ENCODE measurements at regions not wholly inside any gene's neighbourhood (a gene's known extent, or its start where the extent isn't known, plus 50 kb on each side); places are given as distances from the start of the nearest gene placed in this dataset.

DNA sequence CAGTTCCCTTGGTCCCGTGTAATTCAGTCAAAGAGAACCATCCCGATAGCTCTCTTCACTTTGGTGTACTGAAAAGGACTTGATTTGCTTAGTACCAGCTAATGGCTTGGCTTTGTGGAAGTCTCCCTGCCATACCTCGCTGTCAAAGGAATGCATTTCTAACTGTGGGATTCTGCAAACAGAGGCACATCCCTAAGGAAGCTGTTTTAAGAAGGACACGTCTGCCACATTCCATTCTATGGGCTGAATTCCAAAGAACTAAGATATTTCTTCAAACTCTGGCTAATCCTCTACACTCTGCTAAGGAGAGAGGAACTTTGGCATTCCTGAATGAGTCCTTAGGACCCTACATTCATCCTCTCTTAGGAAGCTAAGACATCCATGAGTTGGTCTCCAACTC lies 327.9 kb downstream of the SFMBT2 start:
- no peaks in the 10 kb centered on the region for H3K36me3 Mint-ChIP-seq
- H3K9me3 Mint-ChIP-seq: no peaks in the 10 kb centered on the region
- POLR2A ChIA-PET: interaction anchor here (0.7 kb wide), 1 partner anchor 433 kb away, joined by 3 read pairs; no protein-coding TSS in a partner anchor
- no peak overlapping the region for H3K4me3 Mint-ChIP-seq
- DNase-seq (ENCODE audit: low spot score) (no peak), ATAC-seq (peak; percentile 75)
- H3K27ac Mint-ChIP-seq: peak overlapping the region; percentile 34; the same call in 1 of the 2 replicates
- CTCF ChIA-PET: interaction anchor here (1.0 to 2.2 kb wide), 3 partner anchors 28 to 163 kb away, joined by 3 to 10 read pairs (median 10); no protein-coding TSS in a partner anchor
- no peak for TF ChIP-seq TEAD4 (CRISPR knock-in tag; IDR thresholded peaks at IDR 0.05)
- TF ChIP-seq ZNF396 (CRISPR knock-in tag; IDR thresholded peaks at IDR 0.05; ENCODE audit: borderline replicate concordance): no peak
- no peak for TF ChIP-seq E2F4 (CRISPR knock-in tag; IDR thresholded peaks at IDR 0.05; ENCODE audit: borderline replicate concordance, low read depth)
- no peak for TF ChIP-seq PRDM15 (CRISPR knock-in tag; IDR thresholded peaks at IDR 0.05)
- TF ChIP-seq ZNF317 (CRISPR knock-in tag; IDR thresholded peaks at IDR 0.05; ENCODE audit: borderline replicate concordance, low read depth): no peak
- TF ChIP-seq HMGXB4 (CRISPR knock-in tag; IDR thresholded peaks at IDR 0.05): no peak
- no peak for TF ChIP-seq ZNF232 (CRISPR knock-in tag; IDR thresholded peaks at IDR 0.05)
- TF ChIP-seq, protein P1, sequence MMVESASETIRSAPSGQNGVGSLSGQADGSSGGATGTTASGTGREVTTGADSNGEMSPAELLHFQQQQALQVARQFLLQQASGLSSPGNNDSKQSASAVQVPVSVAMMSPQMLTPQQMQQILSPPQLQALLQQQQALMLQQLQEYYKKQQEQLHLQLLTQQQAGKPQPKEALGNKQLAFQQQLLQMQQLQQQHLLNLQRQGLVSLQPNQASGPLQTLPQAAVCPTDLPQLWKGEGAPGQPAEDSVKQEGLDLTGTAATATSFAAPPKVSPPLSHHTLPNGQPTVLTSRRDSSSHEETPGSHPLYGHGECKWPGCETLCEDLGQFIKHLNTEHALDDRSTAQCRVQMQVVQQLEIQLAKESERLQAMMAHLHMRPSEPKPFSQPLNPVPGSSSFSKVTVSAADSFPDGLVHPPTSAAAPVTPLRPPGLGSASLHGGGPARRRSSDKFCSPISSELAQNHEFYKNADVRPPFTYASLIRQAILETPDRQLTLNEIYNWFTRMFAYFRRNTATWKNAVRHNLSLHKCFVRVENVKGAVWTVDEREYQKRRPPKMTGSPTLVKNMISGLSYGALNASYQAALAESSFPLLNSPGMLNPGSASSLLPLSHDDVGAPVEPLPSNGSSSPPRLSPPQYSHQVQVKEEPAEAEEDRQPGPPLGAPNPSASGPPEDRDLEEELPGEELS (CRISPR knock-in tag; IDR thresholded peaks at IDR 0.05): no peak
- no peak for TF ChIP-seq SMAD3 (CRISPR knock-in tag; IDR thresholded peaks at IDR 0.05; ENCODE audit: borderline replicate concordance)
- TF ChIP-seq NFYB (CRISPR knock-in tag; conservative IDR thresholded peaks at IDR 0.05; ENCODE audit: low read depth): no peak
- TF ChIP-seq ZNF219 (CRISPR knock-in tag; IDR thresholded peaks at IDR 0.05; ENCODE audit: borderline replicate concordance): no peak
- no peak for TF ChIP-seq ZNF416 (CRISPR knock-in tag; IDR thresholded peaks at IDR 0.05)
- TF ChIP-seq ATF3 (CRISPR knock-in tag; conservative IDR thresholded peaks at IDR 0.05): no peak
- TF ChIP-seq FOXK1 (CRISPR knock-in tag; IDR thresholded peaks at IDR 0.05): no peak
- TF ChIP-seq AFF4 (CRISPR knock-in tag; IDR thresholded peaks at IDR 0.05; ENCODE audit: borderline replicate concordance): no peak
- peaks cover 10% of the 10 kb centered on the region for H3K27me3 Mint-ChIP-seq (ENCODE audit: low read depth)
- H3K4me1 Mint-ChIP-seq: peaks cover 49% of the 10 kb centered on the region
